ENCODE measurements at regions not wholly inside any gene's neighbourhood (a gene's known extent, or its start where the extent isn't known, plus 50 kb on each side); places are given as distances from the start of the nearest gene placed in this dataset.

GRCh38 chr2:188878716-188879115 is 95.5 kb upstream of the COL3A1 start:
- H3K36me3 Mint-ChIP-seq (ENCODE audit: low read depth) = no peaks in the 10 kb centered on the region
- H3K4me3 Mint-ChIP-seq = no peak overlapping the region
- no peak overlapping the region for H3K27ac Mint-ChIP-seq
- no peaks in the 10 kb centered on the region for H3K9me3 Mint-ChIP-seq
- TF ChIP-seq CTCF (IDR thresholded peaks at IDR 0.05) = no peak
- DNase-seq = no peak
- no peaks in the 10 kb centered on the region for H3K27me3 Mint-ChIP-seq (ENCODE audit: low read depth, poor library complexity)
- H3K4me1 Mint-ChIP-seq = no peaks in the 10 kb centered on the region

DNA sequence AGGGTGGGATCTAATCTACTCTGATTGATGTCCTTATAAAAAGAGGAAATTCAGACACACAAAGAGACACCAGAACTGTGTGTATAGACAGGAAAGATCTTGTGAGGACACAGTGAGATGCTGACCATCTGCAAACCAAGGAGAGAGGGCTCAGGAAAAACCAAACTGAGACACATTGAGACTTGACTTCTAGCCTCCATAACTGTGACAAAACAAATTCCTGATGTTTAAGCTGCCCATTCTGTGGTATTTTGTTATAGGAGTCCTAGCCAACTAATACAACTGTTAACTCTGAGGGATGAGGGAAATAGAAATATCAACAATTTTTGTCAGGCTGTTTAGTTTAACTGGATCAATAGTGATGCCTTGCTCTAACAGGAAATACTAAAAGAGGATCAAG is 93.4 kb upstream of the COL3A1 start:
- Mint-ChIP-seq H3K27ac (no peak overlapping the region), H3K36me3 (ENCODE audit: low read depth) (no peaks in the 10 kb centered on the region), H3K27me3 (ENCODE audit: low read depth, poor library complexity) (no peaks in the 10 kb centered on the region), H3K9me3 (no peaks in the 10 kb centered on the region), H3K4me1 (peaks cover 4% of the 10 kb centered on the region), H3K4me3 (no peak overlapping the region)
- TF ChIP-seq CTCF (IDR thresholded peaks at IDR 0.05) = no peak
- DNase-seq = no peak

- no peaks in the 10 kb centered on the region for H3K36me3 Mint-ChIP-seq (ENCODE audit: low read depth)
- H3K4me1 Mint-ChIP-seq = peaks cover 4% of the 10 kb centered on the region
- TF ChIP-seq CTCF (IDR thresholded peaks at IDR 0.05) = no peak
- H3K27ac Mint-ChIP-seq = no peak overlapping the region
- H3K9me3 Mint-ChIP-seq = no peaks in the 10 kb centered on the region
- H3K4me3 Mint-ChIP-seq = no peak overlapping the region
- no peak for DNase-seq
- no peaks in the 10 kb centered on the region for H3K27me3 Mint-ChIP-seq (ENCODE audit: low read depth, poor library complexity)
Observed at GRCh38 chr2:188881434-188881833, 92.7 kb upstream of the COL3A1 start.

- no peak overlapping the region for H3K4me3 Mint-ChIP-seq
- no peak overlapping the region for H3K27ac Mint-ChIP-seq
- H3K4me1 Mint-ChIP-seq = peaks cover 4% of the 10 kb centered on the region
- H3K27me3 Mint-ChIP-seq (ENCODE audit: low read depth, poor library complexity) = no peaks in the 10 kb centered on the region
- no peak for TF ChIP-seq CTCF (IDR thresholded peaks at IDR 0.05)
- DNase-seq = no peak
- peaks cover 7% of the 10 kb centered on the region for H3K9me3 Mint-ChIP-seq
- no peaks in the 10 kb centered on the region for H3K36me3 Mint-ChIP-seq (ENCODE audit: low read depth)
Observed at GRCh38 chr2:188884046-188884445, 90.1 kb upstream of the COL3A1 start.

GRCh38 chr2:188884517-188884916 is 89.7 kb upstream of the COL3A1 start:
- Mint-ChIP-seq H3K27ac (no peak overlapping the region), H3K9me3 (peaks cover 10% of the 10 kb centered on the region)

More at GRCh38 chr2:188884517-188884916, 89.7 kb upstream of the COL3A1 start:
- TF ChIP-seq CTCF (IDR thresholded peaks at IDR 0.05) = no peak
- Mint-ChIP-seq H3K4me1 (peaks cover 4% of the 10 kb centered on the region), H3K27me3 (ENCODE audit: low read depth, poor library complexity) (no peaks in the 10 kb centered on the region), H3K4me3 (no peak overlapping the region), H3K36me3 (ENCODE audit: low read depth) (no peaks in the 10 kb centered on the region)
- DNase-seq = no peak

Measured in nephron progenitor cell (in vitro differentiated cells).